GM23338 (cell line): ENCODE measurements at regions not wholly inside any gene's neighbourhood (a gene's known extent, or its start where the extent isn't known, plus 50 kb on each side); places are given as distances from the start of the nearest gene placed in this dataset.

Experiments used
- CTCF ChIP-seq, 2 experiments: fragments of 200-600 bp in 1 of 2; sonication (generic) in 1 of 2; conservative IDR thresholded peaks; 2 replicates each; pipeline versions ENCODE4 v1.5.1 to v1.6.1; 2016 to 2017; ENCODE audit warnings: antibody characterized with exemption in 2 of 2, low read depth in 2 of 2, mild to moderate bottlenecking in 2 of 2, moderate library complexity in 1 of 2
- EZH2 ChIP-seq: fragments of 200-600 bp; sonication (generic); IDR thresholded peaks from one replicate; pipeline ENCODE4 v1.8.0; 2017; ENCODE audit warnings: antibody characterized with exemption, mild to moderate bottlenecking, low read depth; ENCODE audit not compliant: unreplicated experiment
- POLR2AphosphoS5 ChIP-seq: IDR thresholded peaks from 2 replicates; pipeline ENCODE4 v1.6.1; 2016; ENCODE audit warnings: antibody characterized with exemption, low read depth
- TF ChIP-seq, protein P1 (sequence below): IDR thresholded peaks from one replicate; pipeline ENCODE4 v1.6.1; 2018; ENCODE audit warnings: antibody characterized with exemption; ENCODE audit not compliant: unreplicated experiment

DNA sequence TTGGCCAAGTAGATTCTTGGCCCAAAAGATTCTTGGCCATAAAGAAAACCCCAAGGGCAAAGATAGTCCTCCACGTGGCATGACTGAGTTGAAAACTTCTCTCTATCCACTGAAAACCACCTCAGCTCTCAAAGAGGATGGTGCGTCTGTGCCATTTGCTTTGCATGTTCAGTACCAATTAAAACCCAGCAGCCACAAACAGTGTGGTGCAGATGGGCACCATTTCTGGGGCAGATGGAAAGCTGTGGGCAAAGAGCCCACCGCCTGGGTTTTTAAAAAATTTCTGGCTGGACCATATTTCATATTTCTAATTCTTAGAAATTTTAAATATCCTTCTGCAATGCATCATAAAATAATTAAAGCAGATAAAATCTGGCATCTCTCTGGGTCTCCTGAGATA is 84.5 kb upstream of the PUM3 start:
- TF ChIP-seq CTCF (conservative IDR thresholded peaks at IDR 0.05; ENCODE audit: low read depth in 2 of 2) (no peak), EZH2 (no peak), POLR2AphosphoS5 (no peak)
- TF ChIP-seq, protein P1, sequence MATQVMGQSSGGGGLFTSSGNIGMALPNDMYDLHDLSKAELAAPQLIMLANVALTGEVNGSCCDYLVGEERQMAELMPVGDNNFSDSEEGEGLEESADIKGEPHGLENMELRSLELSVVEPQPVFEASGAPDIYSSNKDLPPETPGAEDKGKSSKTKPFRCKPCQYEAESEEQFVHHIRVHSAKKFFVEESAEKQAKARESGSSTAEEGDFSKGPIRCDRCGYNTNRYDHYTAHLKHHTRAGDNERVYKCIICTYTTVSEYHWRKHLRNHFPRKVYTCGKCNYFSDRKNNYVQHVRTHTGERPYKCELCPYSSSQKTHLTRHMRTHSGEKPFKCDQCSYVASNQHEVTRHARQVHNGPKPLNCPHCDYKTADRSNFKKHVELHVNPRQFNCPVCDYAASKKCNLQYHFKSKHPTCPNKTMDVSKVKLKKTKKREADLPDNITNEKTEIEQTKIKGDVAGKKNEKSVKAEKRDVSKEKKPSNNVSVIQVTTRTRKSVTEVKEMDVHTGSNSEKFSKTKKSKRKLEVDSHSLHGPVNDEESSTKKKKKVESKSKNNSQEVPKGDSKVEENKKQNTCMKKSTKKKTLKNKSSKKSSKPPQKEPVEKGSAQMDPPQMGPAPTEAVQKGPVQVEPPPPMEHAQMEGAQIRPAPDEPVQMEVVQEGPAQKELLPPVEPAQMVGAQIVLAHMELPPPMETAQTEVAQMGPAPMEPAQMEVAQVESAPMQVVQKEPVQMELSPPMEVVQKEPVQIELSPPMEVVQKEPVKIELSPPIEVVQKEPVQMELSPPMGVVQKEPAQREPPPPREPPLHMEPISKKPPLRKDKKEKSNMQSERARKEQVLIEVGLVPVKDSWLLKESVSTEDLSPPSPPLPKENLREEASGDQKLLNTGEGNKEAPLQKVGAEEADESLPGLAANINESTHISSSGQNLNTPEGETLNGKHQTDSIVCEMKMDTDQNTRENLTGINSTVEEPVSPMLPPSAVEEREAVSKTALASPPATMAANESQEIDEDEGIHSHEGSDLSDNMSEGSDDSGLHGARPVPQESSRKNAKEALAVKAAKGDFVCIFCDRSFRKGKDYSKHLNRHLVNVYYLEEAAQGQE = no peak
